K562 (cell line): ENCODE measurements at regions not wholly inside any gene's neighbourhood (a gene's known extent, or its start where the extent isn't known, plus 50 kb on each side); places are given as distances from the start of the nearest gene placed in this dataset.

Source experiments
- ATAC-seq: fragments of 200-7000 bp; cut with Tn5 transposase; 3 replicates; pipeline ENCODE4 v1.9.1; 2020; ENCODE audit warnings: moderate library complexity
- BruUV-seq: library from RNA; stranded (reverse); fragments of 400-500 nt; replicated peaks from 2 replicates; lab custom pipeline; 2021; lab: Mats Ljungman, UMichigan
- CTCF ChIA-PET: fragments of 300-600 bp; formaldehyde crosslinking; extraction: SDS; loops from one replicate; lab custom pipeline; 2021; ENCODE audit warnings: low intra/inter-chr PET ratio; lab: Yijun Ruan, JAX
- POLR2A ChIA-PET: fragments of 300-600, 350-650 bp; sonication (Branson Sonifier 250); formaldehyde crosslinking; extraction: SDS; loops from one replicate; lab custom pipeline; 2021; ENCODE audit warnings: antibody characterized with exemption, inconsistent platforms; lab: Yijun Ruan, JAX
- DNase-seq, 4 experiments: peaks; one replicate each; pipeline versions ENCODE4 v3.0.0 to v3.0.0-alpha.2; 2011 to 2018; ENCODE audit warnings: low spot score in 3 of 4, mixed read lengths in 3 of 4; ENCODE audit errors: extremely low read depth in 1 of 4
- FAIRE-seq: peaks from 2 replicates; lab custom pipeline; 2011; peaks lifted over from hg19 to GRCh38; lab: Jason Lieb, UNC
- H2AFZ ChIP-seq: 2 replicates; pipeline ENCODE4 v1.6.0; 2011; ENCODE audit warnings: low read depth, low read length, control low read depth, inconsistent platforms
- H3K27ac ChIP-seq: fragments of 200-600 bp; 3 replicates; pipeline ENCODE4 v1.8.0; 2011; ENCODE audit warnings: low read depth, mild to moderate bottlenecking, control low read depth, inconsistent platforms, low read length, moderate library complexity, mixed read lengths; ENCODE audit errors: extremely low read depth
- H3K27me3 ChIP-seq, 2 experiments: fragments of 300-600 bp in 1 of 2; 2 replicates in 1 of 2; 3 replicates in 1 of 2; pipeline versions ENCODE4 v1.6.0 to v1.8.0; 2011; ENCODE audit warnings: inconsistent platforms in 2 of 2, low read length in 2 of 2, mild to moderate bottlenecking in 1 of 2, mixed read lengths in 1 of 2, moderate library complexity in 1 of 2; ENCODE audit not compliant: control insufficient read depth in 2 of 2, insufficient read depth in 2 of 2
- H3K36me3 ChIP-seq: fragments of 300-600 bp; 3 replicates; pipeline ENCODE4 v1.8.0; 2011; ENCODE audit warnings: mild to moderate bottlenecking, low read length, inconsistent platforms; ENCODE audit not compliant: control insufficient read depth, insufficient read depth
- H3K4me1 ChIP-seq, 2 experiments: fragments of 200-600 bp in 1 of 2; replicated peaks in 1 of 2; 2 replicates in 1 of 2; 3 replicates in 1 of 2; pipeline versions ENCODE4 v1.5.1 to v1.8.0; 2011; ENCODE audit warnings: inconsistent platforms in 2 of 2, low read length in 2 of 2, mild to moderate bottlenecking in 1 of 2, mixed read lengths in 1 of 2, moderate library complexity in 1 of 2; ENCODE audit not compliant: control insufficient read depth in 2 of 2, insufficient read depth in 2 of 2
- H3K4me2 ChIP-seq: 2 replicates; pipeline ENCODE4 v1.6.1; 2011; ENCODE audit warnings: low read length, control low read depth, inconsistent platforms, mixed read lengths; ENCODE audit not compliant: insufficient read depth
- H3K4me3 ChIP-seq: fragments of 200-600 bp; sonication (generic), shearing (Covaris generic); 2 replicates; pipeline ENCODE4 v1.5.1; 2016; ENCODE audit warnings: control low read depth, inconsistent platforms
- H3K79me2 ChIP-seq: fragments of 200-600 bp; 3 replicates; pipeline ENCODE4 v1.8.0; 2011; ENCODE audit warnings: low read length, inconsistent platforms; ENCODE audit not compliant: control insufficient read depth, insufficient read depth
- H3K9ac ChIP-seq, 2 experiments: 2 replicates each; pipeline versions ENCODE4 v1.6.0 to v1.6.1; 2011; ENCODE audit warnings: low read depth in 2 of 2, low read length in 2 of 2, control low read depth in 1 of 2, inconsistent platforms in 1 of 2, mild to moderate bottlenecking in 1 of 2, mixed read lengths in 1 of 2; ENCODE audit not compliant: insufficient read depth in 1 of 2
- H3K9me1 ChIP-seq: one replicate; pipeline ENCODE4 v1.6.0; 2011; ENCODE audit warnings: inconsistent platforms, mild to moderate bottlenecking, low read length, moderate library complexity; ENCODE audit not compliant: control insufficient read depth, insufficient read depth
- H3K9me3 ChIP-seq: replicated peaks from 2 replicates; pipeline ENCODE4 v1.5.1; 2011; ENCODE audit warnings: low read depth, low read length, inconsistent platforms; ENCODE audit not compliant: control insufficient read depth, insufficient read depth
- H4K20me1 ChIP-seq: replicated peaks from 2 replicates; pipeline ENCODE4 v1.6.1; 2011; ENCODE audit warnings: low read length, inconsistent platforms, mixed read lengths; ENCODE audit not compliant: control insufficient read depth, insufficient read depth
- CEBPG ChIP-seq, 3 experiments: fragments of 200-800 bp in 1 of 3; sonication (Bioruptor generic) in 1 of 3; sonication (generic) in 1 of 3; formaldehyde crosslinking in 1 of 3; IDR thresholded peaks in 2 of 3; conservative IDR thresholded peaks in 1 of 3; 2 replicates each; pipeline versions ENCODE4 v1.6.1 to v1.8.0; 2016 to 2022; ENCODE audit warnings: missing compliant biosample characterization in 2 of 3, missing genetic modification characterization in 2 of 3, mild to moderate bottlenecking in 1 of 3, missing genetic modification reagents in 1 of 3
- MYNN ChIP-seq, 2 experiments: sonication (generic); formaldehyde crosslinking in 1 of 2; IDR thresholded peaks; 2 replicates each; pipeline versions ENCODE4 v1.5.0 to v1.6.1; 2016 to 2020; ENCODE audit warnings: antibody characterized with exemption in 1 of 2, missing genetic modification reagents in 1 of 2
- PKNOX1 ChIP-seq: fragments of 450-650 bp; IDR thresholded peaks from 2 replicates; pipeline ENCODE4 v1.6.1; 2016
- ZNF589 ChIP-seq: fragments of 200-800 bp; sonication (Bioruptor generic); IDR thresholded peaks from 2 replicates; pipeline ENCODE4 v1.6.1; 2016; ENCODE audit warnings: low read depth, missing genetic modification characterization, missing compliant biosample characterization
- WGBS: fragments of 100-300 bp; shearing (Covaris generic); methylation state at CpG from one replicate; pipeline ENCODE4 v1.1.6; 2016; ENCODE audit warnings: low coverage, mixed read lengths; ENCODE audit not compliant: insufficient coverage; ENCODE audit errors: missing lambda C conversion rate; 5-methylcytosine and 5-hydroxymethylcytosine counted together
- in situ Hi-C: fragments of 300-500 bp; cut with MboI; formaldehyde crosslinking; loops from 4 replicates; pipeline ENCODE4 v1.15.0; 2018; ENCODE audit warnings: inconsistent platforms, mixed read lengths
- intact Hi-C: fragments of 100-400 bp; cut with micrococcal nuclease; formaldehyde crosslinking; loops from 2 replicates; pipeline ENCODE4 v1.14.2; 2022

DNA sequence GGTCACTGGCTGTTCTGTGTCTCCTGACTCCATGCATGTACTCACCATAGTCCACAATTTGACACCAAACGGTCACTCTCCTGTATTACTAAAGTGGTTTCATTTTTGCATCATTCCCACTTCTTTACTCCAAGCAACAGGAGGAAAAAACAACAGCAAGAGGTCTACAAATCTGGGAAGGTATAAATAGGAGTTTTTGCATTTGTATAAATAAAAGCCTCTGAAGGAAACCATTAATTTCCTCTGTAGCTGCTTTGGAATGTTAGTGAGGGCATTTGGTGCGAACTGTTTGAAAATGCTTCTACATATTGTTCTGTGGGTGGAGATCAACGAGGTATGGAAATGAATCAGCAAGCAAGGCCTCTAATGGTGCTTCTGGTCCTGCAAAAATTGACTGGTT, 148.5 kb upstream of the DLX2 start:
- Histone ChIP-seq H3K4me2 (no peak overlapping the region), H3K9me3 (no peaks in the 10 kb centered on the region), H3K36me3 (no peaks in the 10 kb centered on the region), H3K9me1 (no peaks in the 10 kb centered on the region), H3K27ac (no peak overlapping the region), H3K4me3 (no peak overlapping the region), H4K20me1 (no peaks in the 10 kb centered on the region), H3K79me2 (no peaks in the 10 kb centered on the region), H2AFZ (no peak overlapping the region), H3K9ac (no peak overlapping the region), H3K4me1 (peaks cover 0 to 3% of the 10 kb centered on the region in 2 experiments; a peak in 2 of 5 replicates), H3K27me3 (peaks cover 5 to 17% of the 10 kb centered on the region in 2 experiments; a peak in 3 of 5 replicates)
- TF ChIP-seq MYNN (IDR thresholded peaks at IDR 0.05), result no peak
- TF ChIP-seq MYNN (CRISPR knock-in tag; IDR thresholded peaks at IDR 0.05), result no peak
- no peak for TF ChIP-seq PKNOX1
- no peak for TF ChIP-seq CEBPG (CRISPR knock-in tag; IDR thresholded peaks at IDR 0.05)
- peak in 1 of 2 experiments; percentile 73; a peak in 2 of 4 replicates for TF ChIP-seq CEBPG (tag; conservative IDR thresholded peaks at IDR 0.05 in 1 of 2, IDR thresholded peaks at IDR 0.05 in 1 of 2)
- TF ChIP-seq ZNF589 (CRISPR knock-in tag), result peak; percentile 23; the same call in 1 of the 2 replicates
- in situ Hi-C loops (no loop called here), intact Hi-C loops (no loop called here)
- ATAC-seq (no peak), DNase-seq (no peak), FAIRE-seq (no peak)
- no TSS peak for BruUV-seq
- 5% methylated on average over 3 of the region's 3 CpGs for WGBS
- CTCF ChIA-PET, result no interaction called here
- POLR2A ChIA-PET, result no interaction called here
